HCT116 (cell line): ENCODE measurements at regions not wholly inside any gene's neighbourhood (a gene's known extent, or its start where the extent isn't known, plus 50 kb on each side); places are given as distances from the start of the nearest gene placed in this dataset.

Experiments used
- ATAC-seq: fragments of 200-7000 bp; cut with Tn5 transposase; 2 replicates; pipeline ENCODE4 v1.9.1; 2020; ENCODE audit warnings: mild to moderate bottlenecking, moderate library complexity
- BruUV-seq: library from RNA; stranded (reverse); fragments of 400-500 nt; replicated peaks from 2 replicates; lab custom pipeline; 2021; lab: Mats Ljungman, UMichigan
- CTCF ChIA-PET: fragments of 300-600 bp; sonication (Branson Sonifier 250); formaldehyde crosslinking; loops from one replicate; lab custom pipeline; 2021; ENCODE audit warnings: antibody characterized with exemption; lab: Charles Lee
- POLR2A ChIA-PET: fragments of 300-600, 350-600 bp; sonication (Branson Sonifier 250); formaldehyde crosslinking; loops from one replicate; lab custom pipeline; 2021; ENCODE audit warnings: antibody characterized with exemption; lab: Charles Lee
- RAD21 ChIA-PET, 2 experiments: fragments of 300-600 bp; sonication (Branson Sonifier 250); formaldehyde crosslinking; loops; one replicate each; lab custom pipeline; 2023; ENCODE audit warnings: low total read pairs in 2 of 2; ENCODE audit not compliant: uncharacterized antibody in 2 of 2, unreplicated experiment in 2 of 2, low non-redundant PET in 1 of 2; lab: Charles Lee
- DNase-seq: peaks from one replicate; pipeline ENCODE4 v3.0.0-alpha.2; 2010; ENCODE audit warnings: low read depth, low spot score
- H2AFZ ChIP-seq: fragments of 200-600 bp; shearing (Covaris generic), sonication (generic); 2 replicates; pipeline ENCODE4 v1.6.1; 2017; ENCODE audit warnings: low read depth, mixed run types, mixed read lengths, antibody characterized with exemption, low read length; ENCODE audit not compliant: poor library complexity, severe bottlenecking
- H3K27ac ChIP-seq: 2 replicates; pipeline ENCODE4 v1.5.1; 2012; ENCODE audit warnings: low read depth, low read length
- H3K27me3 ChIP-seq: fragments of 200-600 bp; sonication (generic); 2 replicates; pipeline ENCODE4 v1.6.1; 2016; ENCODE audit warnings: mixed run types, low read length, mixed read lengths; ENCODE audit not compliant: insufficient read depth
- H3K36me3 ChIP-seq, 2 experiments: fragments of 200-500 bp in 1 of 2; fragments of 200-600 bp in 1 of 2; sonication (Bioruptor generic) in 1 of 2; sonication (generic) in 1 of 2; 2 replicates each; pipeline versions ENCODE4 v1.5.1 to v1.6.1; 2014 to 2016; ENCODE audit warnings: low read length in 2 of 2, inconsistent platforms in 1 of 2, mixed read lengths in 1 of 2, mixed run types in 1 of 2; ENCODE audit not compliant: insufficient read depth in 2 of 2, control insufficient read depth in 1 of 2
- H3K4me1 ChIP-seq, 2 experiments: fragments of 200-600 bp in 1 of 2; sonication (generic) in 1 of 2; 2 replicates each; pipeline versions ENCODE4 v1.5.1 to v1.6.1; 2012 to 2017; ENCODE audit warnings: low read length in 2 of 2, inconsistent platforms in 1 of 2, mild to moderate bottlenecking in 1 of 2, mixed read lengths in 1 of 2, mixed run types in 1 of 2, moderate library complexity in 1 of 2; ENCODE audit not compliant: insufficient read depth in 2 of 2, control insufficient read depth in 1 of 2
- H3K4me2 ChIP-seq: fragments of 200-600 bp; sonication (generic); 2 replicates; pipeline ENCODE4 v1.6.1; 2017; ENCODE audit warnings: mixed run types, low read length, mixed read lengths
- H3K4me3 ChIP-seq, 2 experiments: fragments of 200-600 bp in 1 of 2; sonication (generic) in 1 of 2; replicated peaks in 1 of 2; 2 replicates each; pipeline ENCODE4 v1.5.1; 2011 to 2016; ENCODE audit warnings: low read length in 2 of 2, control low read depth in 1 of 2, low read depth in 1 of 2, mild to moderate bottlenecking in 1 of 2, mixed read lengths in 1 of 2, mixed run types in 1 of 2
- H3K79me2 ChIP-seq: fragments of 200-600 bp; sonication (generic); 2 replicates; pipeline ENCODE4 v1.6.1; 2017; ENCODE audit warnings: mild to moderate bottlenecking, mixed run types, low read length, moderate library complexity, mixed read lengths; ENCODE audit not compliant: insufficient read depth
- H3K9ac ChIP-seq: fragments of 200-600 bp; sonication (generic); 2 replicates; pipeline ENCODE4 v1.6.1; 2016; ENCODE audit warnings: low read length, mixed read lengths
- H3K9me2 ChIP-seq: fragments of 200-600 bp; sonication (generic), shearing (Covaris generic); 2 replicates; pipeline ENCODE4 v1.6.1; 2017; ENCODE audit warnings: mixed run types, mild to moderate bottlenecking, moderate library complexity; ENCODE audit not compliant: insufficient read depth
- H3K9me3 ChIP-seq, 2 experiments: fragments of 200-500 bp in 1 of 2; fragments of 200-600 bp in 1 of 2; sonication (Bioruptor generic) in 1 of 2; sonication (generic) in 1 of 2; 2 replicates each; pipeline ENCODE4 v1.6.1; 2014 to 2017; ENCODE audit warnings: low read length in 2 of 2, mixed read lengths in 2 of 2, inconsistent platforms in 1 of 2, low read depth in 1 of 2, mild to moderate bottlenecking in 1 of 2, mixed run types in 1 of 2, moderate library complexity in 1 of 2; ENCODE audit not compliant: control insufficient read depth in 1 of 2, insufficient read depth in 1 of 2
- H4K20me1 ChIP-seq: fragments of 200-600 bp; sonication (generic), shearing (Covaris generic); 2 replicates; pipeline ENCODE4 v1.6.1; 2017; ENCODE audit warnings: mixed run types, mild to moderate bottlenecking, moderate library complexity; ENCODE audit not compliant: insufficient read depth
- CEBPB ChIP-seq: IDR thresholded peaks from 2 replicates; pipeline ENCODE4 v1.6.1; 2012; ENCODE audit warnings: low read depth
- ELF1 ChIP-seq: IDR thresholded peaks from 2 replicates; pipeline ENCODE4 v1.6.1; 2012; ENCODE audit warnings: low read depth, borderline replicate concordance
- EZH2 ChIP-seq: fragments of 200-600 bp; sonication (generic); IDR thresholded peaks from 2 replicates; pipeline ENCODE4 v1.6.1; 2017; ENCODE audit warnings: antibody characterized with exemption, mixed run types
- FOSL1 ChIP-seq: IDR thresholded peaks from 2 replicates; pipeline ENCODE4 v1.6.1; 2012; ENCODE audit warnings: low read depth
- SIN3A ChIP-seq: IDR thresholded peaks from 2 replicates; pipeline ENCODE4 v1.6.1; 2012; ENCODE audit warnings: low read depth
- YY1 ChIP-seq: IDR thresholded peaks from 2 replicates; pipeline ENCODE4 v1.6.1; 2011; ENCODE audit warnings: low read length, low read depth, moderate library complexity, mild to moderate bottlenecking; ENCODE audit not compliant: insufficient replicate concordance; ENCODE audit errors: extremely low read depth
- ZFX ChIP-seq: fragments of 450-650 bp; IDR thresholded peaks from 2 replicates; pipeline ENCODE4 v1.6.1; 2017
- ZNF274 ChIP-seq: fragments of 200-500 bp; sonication (Bioruptor generic); IDR thresholded peaks from 2 replicates; pipeline ENCODE4 v1.6.1; 2014; ENCODE audit warnings: mild to moderate bottlenecking, low read depth, low read length, inconsistent platforms
- intact Hi-C: fragments of 100-400 bp; cut with micrococcal nuclease; formaldehyde crosslinking; loops from 2 replicates; pipeline ENCODE4 v1.10.0; 2022
- TF ChIP-seq, protein P1 (sequence below): IDR thresholded peaks from 2 replicates; pipeline ENCODE4 v1.6.1; 2012; ENCODE audit warnings: low read depth
- TF ChIP-seq, protein P2 (sequence below): IDR thresholded peaks from 2 replicates; pipeline ENCODE4 v1.6.1; 2012

DNA sequence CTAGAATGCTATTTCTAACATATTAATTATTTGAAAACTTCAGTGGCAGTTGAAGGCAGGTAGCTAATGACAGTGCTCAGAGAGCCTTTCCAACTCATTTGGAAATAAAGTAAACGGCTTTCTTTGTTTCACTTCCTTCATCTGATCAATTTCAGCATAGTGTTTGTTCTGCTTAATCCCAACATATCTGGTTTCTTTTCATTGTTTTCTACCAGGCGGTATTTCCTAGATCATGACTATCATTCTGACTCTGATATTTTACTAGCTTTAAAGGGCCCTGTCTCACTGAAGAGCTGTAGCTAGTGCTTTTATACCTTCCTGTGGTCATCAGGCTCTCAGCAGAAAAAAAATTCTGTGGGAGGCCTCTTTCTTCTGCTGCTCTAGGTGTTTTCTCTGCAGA is 178.6 kb downstream of the RBM26 start:
- Histone ChIP-seq H2AFZ (no peak overlapping the region), H3K9ac (no peak overlapping the region), H4K20me1 (no peaks in the 10 kb centered on the region), H3K9me2 (no peaks in the 10 kb centered on the region), H3K9me3 (no peaks in the 10 kb centered on the region), H3K4me3 (no peak overlapping the region), H3K4me1 (no peaks in the 10 kb centered on the region), H3K4me2 (no peak overlapping the region), H3K27me3 (peaks cover 36% of the 10 kb centered on the region), H3K79me2 (no peaks in the 10 kb centered on the region), H3K27ac (no peak overlapping the region), H3K36me3 (no peaks in the 10 kb centered on the region)
- no peak for DNase-seq
- BruUV-seq: no TSS peak
- TF ChIP-seq, protein P1, sequence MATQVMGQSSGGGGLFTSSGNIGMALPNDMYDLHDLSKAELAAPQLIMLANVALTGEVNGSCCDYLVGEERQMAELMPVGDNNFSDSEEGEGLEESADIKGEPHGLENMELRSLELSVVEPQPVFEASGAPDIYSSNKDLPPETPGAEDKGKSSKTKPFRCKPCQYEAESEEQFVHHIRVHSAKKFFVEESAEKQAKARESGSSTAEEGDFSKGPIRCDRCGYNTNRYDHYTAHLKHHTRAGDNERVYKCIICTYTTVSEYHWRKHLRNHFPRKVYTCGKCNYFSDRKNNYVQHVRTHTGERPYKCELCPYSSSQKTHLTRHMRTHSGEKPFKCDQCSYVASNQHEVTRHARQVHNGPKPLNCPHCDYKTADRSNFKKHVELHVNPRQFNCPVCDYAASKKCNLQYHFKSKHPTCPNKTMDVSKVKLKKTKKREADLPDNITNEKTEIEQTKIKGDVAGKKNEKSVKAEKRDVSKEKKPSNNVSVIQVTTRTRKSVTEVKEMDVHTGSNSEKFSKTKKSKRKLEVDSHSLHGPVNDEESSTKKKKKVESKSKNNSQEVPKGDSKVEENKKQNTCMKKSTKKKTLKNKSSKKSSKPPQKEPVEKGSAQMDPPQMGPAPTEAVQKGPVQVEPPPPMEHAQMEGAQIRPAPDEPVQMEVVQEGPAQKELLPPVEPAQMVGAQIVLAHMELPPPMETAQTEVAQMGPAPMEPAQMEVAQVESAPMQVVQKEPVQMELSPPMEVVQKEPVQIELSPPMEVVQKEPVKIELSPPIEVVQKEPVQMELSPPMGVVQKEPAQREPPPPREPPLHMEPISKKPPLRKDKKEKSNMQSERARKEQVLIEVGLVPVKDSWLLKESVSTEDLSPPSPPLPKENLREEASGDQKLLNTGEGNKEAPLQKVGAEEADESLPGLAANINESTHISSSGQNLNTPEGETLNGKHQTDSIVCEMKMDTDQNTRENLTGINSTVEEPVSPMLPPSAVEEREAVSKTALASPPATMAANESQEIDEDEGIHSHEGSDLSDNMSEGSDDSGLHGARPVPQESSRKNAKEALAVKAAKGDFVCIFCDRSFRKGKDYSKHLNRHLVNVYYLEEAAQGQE: no peak
- TF ChIP-seq FOSL1 (no peak), EZH2 (no peak), ZFX (no peak), YY1 (no peak), ELF1 (no peak), SIN3A (no peak), ZNF274 (no peak), CEBPB (no peak)
- TF ChIP-seq, protein P2, sequence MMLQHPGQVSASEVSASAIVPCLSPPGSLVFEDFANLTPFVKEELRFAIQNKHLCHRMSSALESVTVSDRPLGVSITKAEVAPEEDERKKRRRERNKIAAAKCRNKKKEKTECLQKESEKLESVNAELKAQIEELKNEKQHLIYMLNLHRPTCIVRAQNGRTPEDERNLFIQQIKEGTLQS: no peak
- ChIA-PET CTCF (no interaction called here), POLR2A (no interaction called here), RAD21 (no interaction called here)
- intact Hi-C loops: no loop called here
- no peak for ATAC-seq
